HL-60 (cell line): ENCODE measurements at regions not wholly inside any gene's neighbourhood (a gene's known extent, or its start where the extent isn't known, plus 50 kb on each side); places are given as distances from the start of the nearest gene placed in this dataset.

Experiments used
- POLR2AphosphoS5 ChIP-seq: IDR thresholded peaks from 2 replicates; pipeline ENCODE4 v1.6.1; 2012; ENCODE audit warnings: low read depth
- TF ChIP-seq, protein P1 (sequence below): IDR thresholded peaks from one replicate; pipeline ENCODE4 v1.5.1; 2011; ENCODE audit warnings: low read length, control low read depth, inconsistent platforms; ENCODE audit not compliant: insufficient read depth
- TF ChIP-seq, protein P2 (sequence below): IDR thresholded peaks from 2 replicates; pipeline ENCODE4 v1.6.1; 2012; ENCODE audit warnings: low read depth; ENCODE audit not compliant: insufficient replicate concordance

DNA sequence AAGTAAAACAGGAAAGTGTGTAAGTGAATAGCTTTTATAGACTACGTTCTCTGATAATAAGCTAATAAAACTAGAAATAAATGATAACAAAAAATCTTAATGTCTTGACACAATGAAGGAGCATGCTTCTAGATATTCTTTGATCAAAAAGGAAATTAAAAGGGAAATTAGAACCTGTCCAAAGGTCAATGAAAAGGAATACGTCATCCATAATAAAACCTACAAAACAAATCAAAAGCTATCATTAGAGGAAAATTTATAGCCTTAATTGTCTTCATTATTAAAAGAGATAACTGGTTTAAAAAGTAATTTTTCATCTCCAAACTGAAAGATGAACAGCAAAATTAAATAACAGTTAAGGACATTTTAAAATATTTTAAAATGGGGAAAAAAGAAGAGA, 196.3 kb upstream of the BTBD3 start:
- TF ChIP-seq, protein P1, sequence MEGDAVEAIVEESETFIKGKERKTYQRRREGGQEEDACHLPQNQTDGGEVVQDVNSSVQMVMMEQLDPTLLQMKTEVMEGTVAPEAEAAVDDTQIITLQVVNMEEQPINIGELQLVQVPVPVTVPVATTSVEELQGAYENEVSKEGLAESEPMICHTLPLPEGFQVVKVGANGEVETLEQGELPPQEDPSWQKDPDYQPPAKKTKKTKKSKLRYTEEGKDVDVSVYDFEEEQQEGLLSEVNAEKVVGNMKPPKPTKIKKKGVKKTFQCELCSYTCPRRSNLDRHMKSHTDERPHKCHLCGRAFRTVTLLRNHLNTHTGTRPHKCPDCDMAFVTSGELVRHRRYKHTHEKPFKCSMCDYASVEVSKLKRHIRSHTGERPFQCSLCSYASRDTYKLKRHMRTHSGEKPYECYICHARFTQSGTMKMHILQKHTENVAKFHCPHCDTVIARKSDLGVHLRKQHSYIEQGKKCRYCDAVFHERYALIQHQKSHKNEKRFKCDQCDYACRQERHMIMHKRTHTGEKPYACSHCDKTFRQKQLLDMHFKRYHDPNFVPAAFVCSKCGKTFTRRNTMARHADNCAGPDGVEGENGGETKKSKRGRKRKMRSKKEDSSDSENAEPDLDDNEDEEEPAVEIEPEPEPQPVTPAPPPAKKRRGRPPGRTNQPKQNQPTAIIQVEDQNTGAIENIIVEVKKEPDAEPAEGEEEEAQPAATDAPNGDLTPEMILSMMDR: no peak
- no peak for TF ChIP-seq POLR2AphosphoS5
- TF ChIP-seq, protein P2, sequence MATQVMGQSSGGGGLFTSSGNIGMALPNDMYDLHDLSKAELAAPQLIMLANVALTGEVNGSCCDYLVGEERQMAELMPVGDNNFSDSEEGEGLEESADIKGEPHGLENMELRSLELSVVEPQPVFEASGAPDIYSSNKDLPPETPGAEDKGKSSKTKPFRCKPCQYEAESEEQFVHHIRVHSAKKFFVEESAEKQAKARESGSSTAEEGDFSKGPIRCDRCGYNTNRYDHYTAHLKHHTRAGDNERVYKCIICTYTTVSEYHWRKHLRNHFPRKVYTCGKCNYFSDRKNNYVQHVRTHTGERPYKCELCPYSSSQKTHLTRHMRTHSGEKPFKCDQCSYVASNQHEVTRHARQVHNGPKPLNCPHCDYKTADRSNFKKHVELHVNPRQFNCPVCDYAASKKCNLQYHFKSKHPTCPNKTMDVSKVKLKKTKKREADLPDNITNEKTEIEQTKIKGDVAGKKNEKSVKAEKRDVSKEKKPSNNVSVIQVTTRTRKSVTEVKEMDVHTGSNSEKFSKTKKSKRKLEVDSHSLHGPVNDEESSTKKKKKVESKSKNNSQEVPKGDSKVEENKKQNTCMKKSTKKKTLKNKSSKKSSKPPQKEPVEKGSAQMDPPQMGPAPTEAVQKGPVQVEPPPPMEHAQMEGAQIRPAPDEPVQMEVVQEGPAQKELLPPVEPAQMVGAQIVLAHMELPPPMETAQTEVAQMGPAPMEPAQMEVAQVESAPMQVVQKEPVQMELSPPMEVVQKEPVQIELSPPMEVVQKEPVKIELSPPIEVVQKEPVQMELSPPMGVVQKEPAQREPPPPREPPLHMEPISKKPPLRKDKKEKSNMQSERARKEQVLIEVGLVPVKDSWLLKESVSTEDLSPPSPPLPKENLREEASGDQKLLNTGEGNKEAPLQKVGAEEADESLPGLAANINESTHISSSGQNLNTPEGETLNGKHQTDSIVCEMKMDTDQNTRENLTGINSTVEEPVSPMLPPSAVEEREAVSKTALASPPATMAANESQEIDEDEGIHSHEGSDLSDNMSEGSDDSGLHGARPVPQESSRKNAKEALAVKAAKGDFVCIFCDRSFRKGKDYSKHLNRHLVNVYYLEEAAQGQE: no peak
